Nephron (organoid): ENCODE measurements at regions not wholly inside any gene's neighbourhood (a gene's known extent, or its start where the extent isn't known, plus 50 kb on each side); places are given as distances from the start of the nearest gene placed in this dataset.

Source experiments
- H3K27ac Mint-ChIP-seq, 3 experiments: 2 replicates each; pipeline ENCODE4 v1.8.0; 2020; ENCODE audit warnings: mixed read lengths in 3 of 3, mild to moderate bottlenecking in 2 of 3, moderate library complexity in 1 of 3
- H3K27me3 Mint-ChIP-seq: 2 replicates; pipeline ENCODE4 v1.8.0; 2021; ENCODE audit warnings: low read depth, mild to moderate bottlenecking, moderate library complexity, mixed read lengths
- H3K36me3 Mint-ChIP-seq: 2 replicates; pipeline ENCODE4 v1.8.0; 2020; ENCODE audit warnings: low read depth, mixed read lengths
- H3K4me1 Mint-ChIP-seq: 2 replicates; pipeline ENCODE4 v1.8.0; 2020; ENCODE audit warnings: mixed read lengths
- H3K4me3 Mint-ChIP-seq, 3 experiments: 2 replicates each; pipeline ENCODE4 v1.8.0; 2020; ENCODE audit warnings: mild to moderate bottlenecking in 3 of 3, mixed read lengths in 3 of 3, moderate library complexity in 2 of 3
- H3K9me3 Mint-ChIP-seq: 2 replicates; pipeline ENCODE4 v1.8.0; 2020; ENCODE audit warnings: mixed read lengths
- TF ChIP-seq, protein P1 (sequence below), 3 experiments: fragments of 200-600 bp; sonication (generic); IDR thresholded peaks; one replicate each; pipeline ENCODE4 v1.5.0; 2021; ENCODE audit warnings: antibody characterized with exemption in 3 of 3; ENCODE audit not compliant: unreplicated experiment in 3 of 3

DNA sequence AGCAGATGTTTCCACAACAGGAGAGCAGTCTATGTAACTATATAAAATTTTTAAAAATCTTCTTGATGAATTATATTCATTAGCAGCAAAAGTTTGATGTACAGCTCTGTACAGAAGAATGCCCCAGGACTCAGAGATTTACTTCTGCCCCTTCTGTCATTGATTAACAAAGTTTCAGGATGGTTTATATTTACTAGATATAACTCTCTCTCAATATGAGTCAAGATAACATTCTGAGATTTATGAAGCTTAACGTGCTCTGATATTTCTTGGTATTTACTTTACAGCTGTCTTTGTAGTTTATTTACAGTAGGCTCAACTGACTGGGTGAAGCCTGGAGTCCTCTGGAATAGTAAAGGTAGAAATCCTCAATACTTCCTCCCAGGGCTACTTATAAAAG is 93.6 kb upstream of the HNMT start:
- no peaks in the 10 kb centered on the region for H3K9me3 Mint-ChIP-seq
- TF ChIP-seq, protein P1, sequence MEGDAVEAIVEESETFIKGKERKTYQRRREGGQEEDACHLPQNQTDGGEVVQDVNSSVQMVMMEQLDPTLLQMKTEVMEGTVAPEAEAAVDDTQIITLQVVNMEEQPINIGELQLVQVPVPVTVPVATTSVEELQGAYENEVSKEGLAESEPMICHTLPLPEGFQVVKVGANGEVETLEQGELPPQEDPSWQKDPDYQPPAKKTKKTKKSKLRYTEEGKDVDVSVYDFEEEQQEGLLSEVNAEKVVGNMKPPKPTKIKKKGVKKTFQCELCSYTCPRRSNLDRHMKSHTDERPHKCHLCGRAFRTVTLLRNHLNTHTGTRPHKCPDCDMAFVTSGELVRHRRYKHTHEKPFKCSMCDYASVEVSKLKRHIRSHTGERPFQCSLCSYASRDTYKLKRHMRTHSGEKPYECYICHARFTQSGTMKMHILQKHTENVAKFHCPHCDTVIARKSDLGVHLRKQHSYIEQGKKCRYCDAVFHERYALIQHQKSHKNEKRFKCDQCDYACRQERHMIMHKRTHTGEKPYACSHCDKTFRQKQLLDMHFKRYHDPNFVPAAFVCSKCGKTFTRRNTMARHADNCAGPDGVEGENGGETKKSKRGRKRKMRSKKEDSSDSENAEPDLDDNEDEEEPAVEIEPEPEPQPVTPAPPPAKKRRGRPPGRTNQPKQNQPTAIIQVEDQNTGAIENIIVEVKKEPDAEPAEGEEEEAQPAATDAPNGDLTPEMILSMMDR (IDR thresholded peaks at IDR 0.05; ENCODE audit: unreplicated experiment in 3 of 3): no peak
- H3K4me1 Mint-ChIP-seq: no peaks in the 10 kb centered on the region
- no peaks in the 10 kb centered on the region for H3K36me3 Mint-ChIP-seq
- no peaks in the 10 kb centered on the region for H3K27me3 Mint-ChIP-seq
- no peak overlapping the region for H3K27ac Mint-ChIP-seq
- H3K4me3 Mint-ChIP-seq: no peak overlapping the region

DNA sequence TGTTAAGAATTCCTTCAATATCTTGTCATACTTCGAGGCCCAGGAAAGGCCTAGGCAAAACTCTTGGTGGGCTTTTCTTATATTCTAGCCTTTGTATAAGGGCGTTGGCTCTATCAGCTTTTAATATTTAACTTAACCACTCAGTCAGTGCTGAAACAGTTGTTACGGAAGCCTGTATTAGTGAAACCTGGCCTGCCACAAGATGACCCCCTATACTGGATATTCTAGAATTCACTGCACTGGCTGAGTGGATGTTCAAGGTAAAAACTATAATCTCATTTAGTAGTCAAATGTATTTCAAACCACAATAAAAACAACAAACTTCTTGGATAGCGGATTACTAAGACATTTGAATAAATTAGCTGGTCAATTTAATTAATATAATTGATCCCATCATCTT is 91.7 kb upstream of the HNMT start:
- no peaks in the 10 kb centered on the region for H3K36me3 Mint-ChIP-seq
- H3K4me1 Mint-ChIP-seq: no peaks in the 10 kb centered on the region
- H3K4me3 Mint-ChIP-seq: no peak overlapping the region
- H3K27ac Mint-ChIP-seq: no peak overlapping the region
- H3K9me3 Mint-ChIP-seq: no peaks in the 10 kb centered on the region
- no peaks in the 10 kb centered on the region for H3K27me3 Mint-ChIP-seq
- TF ChIP-seq, protein P1 (IDR thresholded peaks at IDR 0.05; ENCODE audit: unreplicated experiment in 3 of 3): no peak

DNA sequence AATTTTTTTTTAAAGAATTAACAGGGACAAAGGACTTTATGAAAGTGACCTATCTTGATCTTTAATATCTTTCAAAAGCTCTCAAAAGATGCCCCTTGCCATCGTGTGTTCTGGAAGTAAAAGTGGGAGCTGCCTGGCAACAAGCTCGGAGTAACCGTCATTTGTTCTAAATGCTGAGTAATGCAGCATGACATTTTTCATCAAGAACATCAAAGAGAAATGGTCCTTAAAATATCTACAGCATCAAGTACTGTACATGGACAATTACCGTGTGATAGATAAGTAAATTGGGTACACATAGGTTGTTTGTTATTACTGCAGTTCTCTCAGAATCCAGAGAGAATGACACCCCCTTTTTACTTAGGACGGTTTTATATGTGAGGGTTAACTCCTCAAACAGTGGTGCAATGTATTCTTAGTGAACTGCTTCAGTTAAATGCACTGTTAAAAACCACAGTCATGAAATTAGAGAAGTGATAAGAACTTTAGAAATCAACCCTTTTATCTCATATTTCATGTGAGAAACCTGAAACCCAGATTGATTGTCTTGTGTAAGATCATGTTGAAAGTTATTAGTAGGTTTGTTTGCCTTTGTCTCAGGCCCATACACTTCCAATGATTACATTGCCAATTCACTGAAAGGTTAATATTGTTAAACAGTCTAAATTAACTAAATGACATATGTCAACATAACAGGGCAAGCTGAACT is 90.6 kb upstream of the HNMT start:
- Mint-ChIP-seq H3K36me3 (no peaks in the 10 kb centered on the region), H3K4me3 (no peak overlapping the region), H3K9me3 (no peaks in the 10 kb centered on the region), H3K27me3 (no peaks in the 10 kb centered on the region), H3K27ac (no peak overlapping the region), H3K4me1 (no peaks in the 10 kb centered on the region)
- TF ChIP-seq, protein P1 (IDR thresholded peaks at IDR 0.05; ENCODE audit: unreplicated experiment in 3 of 3): no peak

DNA sequence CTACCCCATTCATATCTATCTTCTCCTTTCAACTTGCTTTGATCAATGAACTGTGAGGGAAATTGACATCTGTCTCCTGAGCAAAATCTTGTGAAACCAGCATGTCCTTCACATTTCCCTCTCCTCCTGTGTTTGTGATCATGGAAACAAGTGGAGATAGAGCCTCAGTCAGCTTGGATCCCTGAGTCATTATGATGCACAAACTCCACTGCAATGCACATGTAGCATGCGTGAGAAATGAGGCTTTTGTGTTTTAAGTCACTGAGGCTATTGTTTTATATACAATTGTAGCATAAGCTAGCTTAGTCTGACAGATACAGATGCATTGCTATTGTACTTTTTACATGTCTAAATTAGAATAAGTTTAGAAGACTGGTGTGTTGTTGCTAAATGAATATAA is 85.2 kb upstream of the HNMT start:
- TF ChIP-seq, protein P1 (IDR thresholded peaks at IDR 0.05; ENCODE audit: unreplicated experiment in 3 of 3): no peak
- Mint-ChIP-seq H3K9me3 (peaks cover 2% of the 10 kb centered on the region), H3K27ac (no peak overlapping the region), H3K36me3 (no peaks in the 10 kb centered on the region), H3K4me1 (no peaks in the 10 kb centered on the region), H3K27me3 (peaks cover 4% of the 10 kb centered on the region), H3K4me3 (no peak overlapping the region)

DNA sequence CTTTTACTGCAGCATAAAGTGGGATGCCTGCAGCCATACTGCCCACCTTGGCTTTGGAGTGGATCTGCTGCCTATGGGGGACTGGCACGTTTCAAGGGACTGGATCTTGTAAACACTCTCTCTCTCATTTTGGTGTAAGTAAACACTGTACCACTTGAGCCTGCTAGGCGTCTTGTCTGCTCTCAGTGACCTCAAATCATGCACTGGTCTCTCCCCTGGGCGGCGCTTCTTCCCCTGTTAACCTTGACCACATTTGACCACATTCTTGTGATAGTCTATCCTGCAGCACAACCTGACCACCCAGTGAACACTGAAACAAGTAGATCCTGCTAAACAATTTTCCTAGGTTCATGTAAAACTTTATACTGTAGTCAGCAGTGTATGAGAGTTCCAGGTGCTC is 82.6 kb upstream of the HNMT start:
- peaks cover 2% of the 10 kb centered on the region for H3K9me3 Mint-ChIP-seq
- H3K4me1 Mint-ChIP-seq: no peaks in the 10 kb centered on the region
- no peaks in the 10 kb centered on the region for H3K36me3 Mint-ChIP-seq
- peaks cover 4% of the 10 kb centered on the region for H3K27me3 Mint-ChIP-seq
- H3K27ac Mint-ChIP-seq: no peak overlapping the region
- no peak overlapping the region for H3K4me3 Mint-ChIP-seq
- TF ChIP-seq, protein P1 (IDR thresholded peaks at IDR 0.05; ENCODE audit: unreplicated experiment in 3 of 3): no peak
